NCI-H226 (cell line): ENCODE measurements at regions not wholly inside any gene's neighbourhood (a gene's known extent, or its start where the extent isn't known, plus 50 kb on each side); places are given as distances from the start of the nearest gene placed in this dataset.
A peak's percentile ranks its signal among the peaks of the same experiment; 100 is the strongest.
"Not testable (repeated sequence)": the region's sequence is repeated elsewhere in the genome, so short reads cannot be mapped to it uniquely, and the experiment has no call there.

Source experiments
- DNase-seq: peaks from one replicate; pipeline ENCODE4 v3.0.0-alpha.2; 2015

- no peak for DNase-seq
Measured at GRCh38 chr11:46223252-46223513, 54.3 kb upstream of the CREB3L1 start.

- no peak for DNase-seq
Measured at GRCh38 chr11:46222490-46223251, 54.8 kb upstream of the CREB3L1 start.

- no peak for DNase-seq
Measured at GRCh38 chr11:46220313-46220712, 57.1 kb upstream of the CREB3L1 start.

- DNase-seq: no peak
Measured at GRCh38 chr11:46216765-46217089, 60.7 kb upstream of the CREB3L1 start.

GRCh38 chr11:46216019-46216764 is 61.3 kb upstream of the CREB3L1 start:
- DNase-seq: no peak

- no peak for DNase-seq
Measured at GRCh38 chr11:46215208-46215931, 62.1 kb upstream of the CREB3L1 start.

- no peak for DNase-seq
Measured at GRCh38 chr11:46212720-46213119, 64.7 kb upstream of the CREB3L1 start.

- DNase-seq: no peak
Measured at GRCh38 chr11:46210856-46211255, 66.6 kb upstream of the CREB3L1 start.

GRCh38 chr11:46210133-46210636 is 67.3 kb upstream of the CREB3L1 start:
- DNase-seq: peak; percentile 42

- DNase-seq: not testable (repeated sequence)
Measured at GRCh38 chr11:46209624-46210023, 67.8 kb upstream of the CREB3L1 start.

- DNase-seq: no peak
Measured at GRCh38 chr11:46208803-46209202, 68.7 kb upstream of the CREB3L1 start.

- no peak for DNase-seq
Measured at GRCh38 chr11:46207270-46207669, 70.2 kb upstream of the CREB3L1 start.

GRCh38 chr11:46204415-46204814 is 73.0 kb upstream of the CREB3L1 start:
- DNase-seq: not testable (repeated sequence)

- DNase-seq: no peak
Measured at GRCh38 chr11:46203746-46204145, 73.7 kb upstream of the CREB3L1 start.

GRCh38 chr11:46202696-46203391 is 74.6 kb upstream of the CREB3L1 start:
- no peak for DNase-seq

GRCh38 chr11:46202149-46202548 is 75.3 kb upstream of the CREB3L1 start:
- DNase-seq: peak; percentile 26

- no peak for DNase-seq
Measured at GRCh38 chr11:46200537-46201281, 76.8 kb upstream of the CREB3L1 start.

- no peak for DNase-seq
Measured at GRCh38 chr11:46198245-46199240, 77.3 kb upstream of the PHF21A start.

GRCh38 chr11:46197421-46197820 is 76.2 kb upstream of the PHF21A start:
- no peak for DNase-seq

- DNase-seq: no peak
Measured at GRCh38 chr11:46188017-46188416, 66.8 kb upstream of the PHF21A start.

GRCh38 chr11:46183819-46184218 is 62.6 kb upstream of the PHF21A start:
- no peak for DNase-seq
